HG02759 (cell line): ENCODE measurements at regions not wholly inside any gene's neighbourhood (a gene's known extent, or its start where the extent isn't known, plus 50 kb on each side); places are given as distances from the start of the nearest gene placed in this dataset.
"Not testable (repeated sequence)": the region's sequence is repeated elsewhere in the genome, so short reads cannot be mapped to it uniquely, and the experiment has no call there.

Source experiments
- ATAC-seq: cut with Tn5 transposase; IDR thresholded peaks from one replicate; pipeline ENCODE4 v1.9.1; 2021; ENCODE audit warnings: mild to moderate bottlenecking, moderate library complexity; ENCODE audit not compliant: unreplicated experiment

- ATAC-seq: no peak
These were observed 259.2 kb upstream of the RGMB start for GRCh38 chr5:98514215-98514614.

- no peak for ATAC-seq
These were observed 256.8 kb upstream of the RGMB start for GRCh38 chr5:98516701-98517100.

- ATAC-seq: no peak
These were observed 255.7 kb upstream of the RGMB start for GRCh38 chr5:98517560-98518366.

- ATAC-seq: no peak
These were observed 254.7 kb upstream of the RGMB start for GRCh38 chr5:98518754-98519153.

GRCh38 chr5:98519571-98519970 lies 253.9 kb upstream of the RGMB start:
- ATAC-seq: no peak

- no peak for ATAC-seq
These were observed 251.6 kb upstream of the RGMB start for GRCh38 chr5:98521821-98522220.

- no peak for ATAC-seq
These were observed 248.7 kb upstream of the RGMB start for GRCh38 chr5:98524773-98525172.

- no peak for ATAC-seq
These were observed 245.6 kb upstream of the RGMB start for GRCh38 chr5:98527846-98528245.

GRCh38 chr5:98529321-98529720 lies 244.1 kb upstream of the RGMB start:
- ATAC-seq: no peak

GRCh38 chr5:98530224-98530623 lies 243.2 kb upstream of the RGMB start:
- no peak for ATAC-seq

GRCh38 chr5:98535901-98536300 lies 237.6 kb upstream of the RGMB start:
- no peak for ATAC-seq

- no peak for ATAC-seq
These were observed 233.4 kb upstream of the RGMB start for GRCh38 chr5:98540056-98540455.

GRCh38 chr5:98541641-98542040 lies 231.8 kb upstream of the RGMB start:
- no peak for ATAC-seq

- ATAC-seq: no peak
These were observed 230.0 kb upstream of the RGMB start for GRCh38 chr5:98543490-98543889.

GRCh38 chr5:98546924-98547323 lies 226.5 kb upstream of the RGMB start:
- not testable (repeated sequence) for ATAC-seq

GRCh38 chr5:98556712-98557111 lies 216.8 kb upstream of the RGMB start:
- no peak for ATAC-seq

GRCh38 chr5:98557916-98558315 lies 215.5 kb upstream of the RGMB start:
- ATAC-seq: no peak

GRCh38 chr5:98563885-98564653 lies 209.4 kb upstream of the RGMB start:
- no peak for ATAC-seq

- ATAC-seq: no peak
These were observed 208.6 kb upstream of the RGMB start for GRCh38 chr5:98564836-98565235.

- ATAC-seq: no peak
These were observed 205.1 kb upstream of the RGMB start for GRCh38 chr5:98568336-98568735.

- ATAC-seq: no peak
These were observed 204.2 kb upstream of the RGMB start for GRCh38 chr5:98569288-98569687.

GRCh38 chr5:98570010-98570409 lies 203.5 kb upstream of the RGMB start:
- no peak for ATAC-seq
